Adipocyte (in vitro differentiated cells): ENCODE measurements at regions not wholly inside any gene's neighbourhood (a gene's known extent, or its start where the extent isn't known, plus 50 kb on each side); places are given as distances from the start of the nearest gene placed in this dataset.
A peak's percentile ranks its signal among the peaks of the same experiment; 100 is the strongest.

Source experiments
- DNase-seq: peaks from one replicate; pipeline ENCODE4 v3.0.0-alpha.2; 2015; ENCODE audit warnings: low read depth
- H3K27me3 ChIP-seq: replicated peaks from 2 replicates; pipeline ENCODE4 v1.7.0; 2013; ENCODE audit warnings: mild to moderate bottlenecking, low read length, moderate library complexity; ENCODE audit not compliant: control insufficient read depth, insufficient read depth
- H3K36me3 ChIP-seq: 2 replicates; pipeline ENCODE4 v1.7.0; 2013; ENCODE audit warnings: low read length, mild to moderate bottlenecking, moderate library complexity; ENCODE audit not compliant: control insufficient read depth, insufficient read depth, severe bottlenecking
- H3K4me1 ChIP-seq: 2 replicates; pipeline ENCODE4 v1.7.0; 2013; ENCODE audit warnings: mild to moderate bottlenecking, low read length, moderate library complexity; ENCODE audit not compliant: control insufficient read depth, insufficient read depth
- H3K4me3 ChIP-seq: 2 replicates; pipeline ENCODE4 v1.7.0; 2013; ENCODE audit warnings: mild to moderate bottlenecking, low read length, moderate library complexity
- H3K9ac ChIP-seq: 2 replicates; pipeline ENCODE4 v1.7.0; 2013; ENCODE audit warnings: mild to moderate bottlenecking, low read length, moderate library complexity
- H3K9me3 ChIP-seq: 2 replicates; pipeline ENCODE4 v1.7.0; 2013; ENCODE audit warnings: mild to moderate bottlenecking, low read length, moderate library complexity; ENCODE audit not compliant: control insufficient read depth

- Histone ChIP-seq H3K27me3 (no peaks in the 10 kb centered on the region), H3K9ac (no peak overlapping the region), H3K36me3 (no peaks in the 10 kb centered on the region), H3K9me3 (no peaks in the 10 kb centered on the region), H3K4me1 (peaks cover 8% of the 10 kb centered on the region), H3K4me3 (no peak overlapping the region)
- DNase-seq = peak; percentile 87
These were observed 241.4 kb upstream of the DYNLRB2 start for GRCh38 chr16:80299416-80299815.

- no peaks in the 10 kb centered on the region for H3K27me3 ChIP-seq
These were observed 242.1 kb upstream of the DYNLRB2 start for GRCh38 chr16:80298676-80299075.

GRCh38 chr16:80296034-80296433, 244.8 kb upstream of the DYNLRB2 start:
- Histone ChIP-seq H3K9me3 (no peaks in the 10 kb centered on the region), H3K4me1 (peaks cover 8% of the 10 kb centered on the region), H3K4me3 (no peak overlapping the region), H3K9ac (no peak overlapping the region), H3K36me3 (no peaks in the 10 kb centered on the region), H3K27me3 (no peaks in the 10 kb centered on the region)
- no peak for DNase-seq

More at GRCh38 chr16:80298676-80299075, 242.1 kb upstream of the DYNLRB2 start:
- Histone ChIP-seq H3K9me3 (no peaks in the 10 kb centered on the region), H3K4me1 (peaks cover 8% of the 10 kb centered on the region), H3K36me3 (no peaks in the 10 kb centered on the region), H3K9ac (no peak overlapping the region), H3K4me3 (no peak overlapping the region)
- no peak for DNase-seq

GRCh38 chr16:80294172-80294571, 246.6 kb upstream of the DYNLRB2 start:
- Histone ChIP-seq H3K36me3 (no peaks in the 10 kb centered on the region), H3K4me1 (no peaks in the 10 kb centered on the region), H3K27me3 (no peaks in the 10 kb centered on the region), H3K9me3 (no peaks in the 10 kb centered on the region), H3K4me3 (no peak overlapping the region), H3K9ac (no peak overlapping the region)
- DNase-seq = no peak

GRCh38 chr16:80288616-80289015, 252.2 kb upstream of the DYNLRB2 start:
- Histone ChIP-seq H3K9me3 (no peaks in the 10 kb centered on the region), H3K4me3 (no peak overlapping the region)

GRCh38 chr16:80287674-80288073, 253.1 kb upstream of the DYNLRB2 start:
- H3K9ac ChIP-seq = no peak overlapping the region
- no peaks in the 10 kb centered on the region for H3K9me3 ChIP-seq
- no peaks in the 10 kb centered on the region for H3K27me3 ChIP-seq
- no peaks in the 10 kb centered on the region for H3K36me3 ChIP-seq
- no peak for DNase-seq
- H3K4me3 ChIP-seq = no peak overlapping the region
- H3K4me1 ChIP-seq = peaks cover 12% of the 10 kb centered on the region

More at GRCh38 chr16:80288616-80289015, 252.2 kb upstream of the DYNLRB2 start:
- H3K9ac ChIP-seq = no peak overlapping the region
- no peaks in the 10 kb centered on the region for H3K27me3 ChIP-seq
- H3K4me1 ChIP-seq = peaks cover 12% of the 10 kb centered on the region
- no peak for DNase-seq
- no peaks in the 10 kb centered on the region for H3K36me3 ChIP-seq

GRCh38 chr16:80285104-80285503, 255.7 kb upstream of the DYNLRB2 start:
- Histone ChIP-seq H3K36me3 (no peaks in the 10 kb centered on the region), H3K27me3 (no peaks in the 10 kb centered on the region), H3K9ac (no peak overlapping the region), H3K4me3 (no peak overlapping the region), H3K9me3 (no peaks in the 10 kb centered on the region), H3K4me1 (peaks cover 12% of the 10 kb centered on the region)
- peak; percentile 57 for DNase-seq

- no peak overlapping the region for H3K4me3 ChIP-seq
- DNase-seq = no peak
- no peak overlapping the region for H3K9ac ChIP-seq
These were observed 257.1 kb upstream of the DYNLRB2 start for GRCh38 chr16:80283466-80284392.

GRCh38 chr16:80280557-80280956, 260.2 kb upstream of the DYNLRB2 start:
- H3K9ac ChIP-seq = no peak overlapping the region
- H3K9me3 ChIP-seq = no peaks in the 10 kb centered on the region
- no peaks in the 10 kb centered on the region for H3K27me3 ChIP-seq
- no peak overlapping the region for H3K4me3 ChIP-seq
- no peaks in the 10 kb centered on the region for H3K36me3 ChIP-seq
- H3K4me1 ChIP-seq = peaks cover 12% of the 10 kb centered on the region
- DNase-seq = no peak

More at GRCh38 chr16:80283466-80284392, 257.1 kb upstream of the DYNLRB2 start:
- Histone ChIP-seq H3K27me3 (no peaks in the 10 kb centered on the region), H3K36me3 (no peaks in the 10 kb centered on the region), H3K4me1 (peaks cover 12% of the 10 kb centered on the region), H3K9me3 (no peaks in the 10 kb centered on the region)

GRCh38 chr16:80279656-80280055, 261.1 kb upstream of the DYNLRB2 start:
- Histone ChIP-seq H3K4me1 (peaks cover 9% of the 10 kb centered on the region), H3K4me3 (no peak overlapping the region), H3K27me3 (no peaks in the 10 kb centered on the region), H3K9ac (no peak overlapping the region), H3K9me3 (no peaks in the 10 kb centered on the region), H3K36me3 (no peaks in the 10 kb centered on the region)
- no peak for DNase-seq

- H3K9me3 ChIP-seq = no peaks in the 10 kb centered on the region
- no peak for DNase-seq
These were observed 263.6 kb upstream of the DYNLRB2 start for GRCh38 chr16:80277182-80277581.

More at GRCh38 chr16:80277182-80277581, 263.6 kb upstream of the DYNLRB2 start:
- H3K27me3 ChIP-seq = no peaks in the 10 kb centered on the region
- H3K36me3 ChIP-seq = no peaks in the 10 kb centered on the region
- H3K4me1 ChIP-seq = peaks cover 15% of the 10 kb centered on the region
- H3K4me3 ChIP-seq = no peak overlapping the region
- no peak overlapping the region for H3K9ac ChIP-seq
